ENCODE measurements at regions not wholly inside any gene's neighbourhood (a gene's known extent, or its start where the extent isn't known, plus 50 kb on each side); places are given as distances from the start of the nearest gene placed in this dataset.
A peak's percentile ranks its signal among the peaks of the same experiment; 100 is the strongest.
"Not testable (repeated sequence)": the region's sequence is repeated elsewhere in the genome, so short reads cannot be mapped to it uniquely, and the experiment has no call there.

DNA sequence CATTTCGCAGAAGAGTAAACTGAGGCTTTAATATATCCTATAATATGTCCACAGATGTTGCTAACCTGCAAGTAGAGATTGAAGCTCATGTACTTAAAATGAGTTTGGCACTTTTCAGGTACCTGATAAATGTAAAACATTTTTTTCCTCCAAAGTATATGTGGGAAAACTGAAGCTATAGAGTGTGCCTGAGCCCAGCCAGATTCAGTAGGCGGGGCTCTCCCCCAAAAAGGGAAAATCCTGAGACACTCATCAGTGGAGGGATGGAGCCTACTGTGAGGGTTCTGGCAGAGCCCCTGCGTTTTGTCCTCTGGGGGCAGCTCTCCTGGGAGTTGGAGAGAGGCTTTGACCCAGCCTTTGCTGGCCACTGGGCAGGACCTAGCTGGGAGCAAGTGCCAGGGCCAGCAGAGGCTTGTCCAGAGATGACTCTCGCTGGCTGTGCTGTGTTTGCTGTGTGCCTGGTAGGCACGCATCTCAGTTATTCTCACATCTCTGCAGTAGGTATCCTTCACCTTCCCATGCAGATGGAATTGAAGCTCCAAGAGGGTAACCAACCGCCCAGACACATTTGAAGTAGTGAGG lies 81.1 kb upstream of the SPRY4 start:
- no peak for DNase-seq (ENCODE audit: low read depth)

DNA sequence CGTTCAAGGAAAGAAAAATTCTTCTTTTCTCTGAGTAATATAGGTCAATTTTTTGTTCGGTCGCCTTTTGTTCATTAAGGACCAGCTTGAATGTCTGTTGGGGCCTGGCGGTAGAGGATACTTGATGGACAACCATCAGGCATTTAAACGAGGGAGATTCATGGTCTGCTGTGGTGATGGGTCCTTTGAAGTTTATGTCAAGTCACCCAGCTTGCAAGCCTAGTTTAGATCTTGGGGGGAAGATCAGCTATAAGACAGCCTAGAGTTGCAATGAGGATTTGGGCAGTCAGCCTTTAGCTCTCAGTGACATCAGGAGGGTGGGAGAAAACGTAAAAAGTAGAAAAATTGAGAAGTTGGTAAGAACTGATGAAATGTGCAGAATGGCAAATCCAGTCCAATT lies 80.2 kb upstream of the SPRY4 start:
- DNase-seq (ENCODE audit: low read depth) = no peak

DNA sequence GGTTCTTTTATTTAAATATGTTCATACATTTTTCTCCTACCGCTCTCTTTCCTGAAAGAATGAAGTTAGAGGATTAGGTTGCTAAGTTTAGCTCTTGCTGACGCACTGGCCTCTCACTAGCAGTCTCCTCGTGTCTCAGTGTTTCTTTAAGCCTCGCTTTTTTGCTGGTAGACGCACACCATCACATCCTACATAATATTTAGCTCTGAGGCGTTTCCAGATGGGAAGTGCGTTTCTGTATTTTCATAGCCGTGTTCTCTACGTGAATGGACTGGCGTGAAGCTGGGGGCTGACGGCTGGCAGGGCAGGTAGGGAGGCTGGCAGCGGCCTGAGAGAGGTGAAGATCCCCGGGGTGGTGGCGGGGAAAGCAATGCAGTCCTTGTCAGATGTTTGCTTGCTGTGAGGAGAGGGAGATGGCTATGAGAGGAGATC lies 79.2 kb upstream of the SPRY4 start:
- DNase-seq (ENCODE audit: low read depth) = no peak

DNA sequence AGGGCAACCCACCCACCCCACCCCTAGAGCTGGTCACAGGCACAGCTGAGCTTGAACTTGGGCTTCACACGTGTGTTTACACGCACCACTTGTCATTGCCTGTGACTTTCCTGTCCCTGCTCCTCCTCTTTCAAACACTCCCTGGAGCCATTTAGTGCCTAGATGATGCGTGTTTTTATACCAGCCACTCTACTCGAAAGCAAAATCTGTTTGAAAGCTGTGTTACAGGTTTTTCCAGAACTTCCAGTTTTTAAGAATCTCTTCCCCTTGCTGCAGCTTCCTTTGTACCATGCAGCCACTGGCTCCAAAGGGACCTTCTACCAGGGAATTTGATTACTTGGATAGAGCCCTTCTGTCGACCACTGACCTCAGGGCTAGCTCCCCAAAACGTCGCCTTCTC lies 78.8 kb upstream of the SPRY4 start:
- no peak for DNase-seq (ENCODE audit: low read depth)

DNA sequence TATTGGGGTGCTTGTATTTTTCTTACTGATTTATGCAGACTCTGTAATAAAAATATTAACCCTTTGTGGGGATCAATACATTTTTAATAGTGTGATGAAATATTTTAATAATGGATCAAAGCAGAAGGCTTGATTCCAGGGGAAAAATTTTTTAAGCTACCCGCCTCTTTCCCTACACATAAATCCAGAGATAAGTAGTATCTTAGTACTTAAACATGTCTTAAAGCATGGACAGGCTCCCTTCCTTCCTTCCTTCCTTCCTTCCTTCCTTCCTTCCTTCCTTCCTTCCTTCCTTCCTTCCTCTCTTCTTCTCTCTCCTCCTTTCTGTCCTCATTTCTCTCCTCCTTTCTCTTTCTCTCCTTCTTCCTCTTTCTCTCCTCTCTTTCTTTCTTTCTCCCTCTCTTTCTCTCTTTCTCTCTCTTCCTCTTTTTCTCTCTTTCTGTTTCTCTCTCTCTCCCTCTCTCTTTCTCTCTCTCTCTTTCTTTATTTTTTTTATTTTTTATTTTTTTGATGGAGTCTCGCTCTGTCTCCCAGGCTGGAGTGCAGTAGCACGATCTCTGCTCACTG lies 78.0 kb upstream of the SPRY4 start:
- no peak for DNase-seq (ENCODE audit: low read depth)

DNA sequence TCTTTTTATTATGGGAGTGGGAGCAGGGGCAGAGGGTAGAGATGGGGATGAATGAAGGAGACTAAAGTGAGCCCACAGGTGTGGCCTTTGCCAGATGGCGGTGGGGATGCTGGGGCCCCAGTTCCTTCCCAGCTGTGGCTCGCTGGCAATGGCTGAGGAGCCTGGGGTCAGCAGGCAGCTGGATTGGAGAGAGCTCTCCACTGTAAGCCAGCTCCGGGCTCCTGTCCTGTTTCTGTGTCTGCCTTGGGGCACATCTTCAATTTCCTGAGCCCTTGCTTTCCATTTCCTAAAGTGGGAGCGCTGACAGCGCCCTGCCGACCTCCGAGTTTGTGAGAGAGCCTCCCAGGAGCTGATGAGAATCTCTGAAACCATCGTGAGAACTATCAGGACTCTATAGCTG lies 75.6 kb upstream of the SPRY4 start:
- DNase-seq (ENCODE audit: low read depth) = no peak

DNA sequence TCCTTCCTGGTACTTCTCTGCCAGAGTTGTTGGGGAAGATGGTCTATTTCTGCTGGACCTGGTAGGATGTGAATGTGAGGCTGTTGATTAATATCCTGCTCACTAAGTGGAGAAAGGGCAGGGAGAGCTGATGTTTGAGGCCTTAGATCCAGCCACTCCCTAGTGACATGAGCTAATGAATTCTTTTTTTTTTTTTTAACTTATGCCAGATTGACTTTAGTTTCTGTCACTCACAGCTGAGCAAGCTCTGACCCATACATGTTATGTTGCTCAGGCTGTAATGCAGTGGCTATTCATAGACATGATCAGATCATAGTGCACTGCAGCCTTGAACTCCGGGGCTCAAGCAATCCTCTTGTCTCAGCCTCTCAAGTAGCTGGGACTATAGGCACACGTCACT lies 75.1 kb upstream of the SPRY4 start:
- DNase-seq (ENCODE audit: low read depth) = no peak

DNA sequence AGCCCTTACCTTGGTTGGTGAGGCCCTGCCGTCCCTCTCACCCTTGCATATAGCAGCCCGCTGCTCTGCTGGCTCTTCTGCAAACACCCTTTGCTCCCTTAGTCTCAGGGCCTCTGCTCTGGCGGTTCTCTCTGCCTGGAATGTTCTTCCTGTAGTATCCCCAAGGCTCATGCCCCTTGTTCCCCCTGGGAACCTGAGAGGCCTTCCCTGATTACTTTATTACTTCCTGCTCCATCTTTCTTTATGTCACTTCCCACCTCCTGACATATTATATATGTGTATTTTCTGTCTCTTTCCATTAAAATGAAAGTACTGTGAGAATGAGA lies 73.9 kb upstream of the SPRY4 start:
- DNase-seq (ENCODE audit: low read depth) = no peak

DNA sequence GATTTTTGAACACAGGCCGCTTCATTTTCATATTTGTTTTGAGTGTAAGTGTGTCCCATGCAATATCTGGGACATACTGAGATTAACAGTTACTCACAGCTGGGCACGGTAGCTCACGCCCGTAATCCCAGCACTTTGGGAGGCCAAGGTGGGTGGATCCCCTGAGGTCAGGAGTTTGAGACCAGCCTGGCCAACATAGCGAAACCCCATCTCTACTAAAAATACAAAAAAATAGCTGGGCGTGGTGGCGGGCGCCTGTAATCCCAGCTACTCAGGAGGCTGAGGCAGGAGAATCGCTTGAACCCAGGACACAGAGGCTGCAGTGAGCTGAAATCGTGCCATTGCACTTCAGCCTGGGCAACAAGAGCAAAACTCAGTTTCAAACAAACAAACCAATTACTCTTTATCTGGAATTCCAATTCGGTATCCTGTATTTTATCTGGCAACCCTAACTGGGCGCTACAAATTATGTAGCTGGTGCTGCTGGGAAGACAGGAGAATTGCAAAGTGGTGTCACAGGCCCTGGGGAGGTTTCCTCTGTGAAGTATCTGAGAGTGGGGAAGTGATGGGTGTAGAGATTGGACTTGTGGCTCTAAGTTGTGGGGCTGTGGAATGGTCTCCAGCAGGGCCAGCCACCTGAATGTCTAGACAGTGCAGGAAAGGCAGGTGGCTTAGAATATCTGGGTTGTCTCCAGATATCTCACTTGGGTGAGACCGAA lies 73.3 kb upstream of the SPRY4 start:
- not testable (repeated sequence) for DNase-seq (ENCODE audit: low read depth)

DNA sequence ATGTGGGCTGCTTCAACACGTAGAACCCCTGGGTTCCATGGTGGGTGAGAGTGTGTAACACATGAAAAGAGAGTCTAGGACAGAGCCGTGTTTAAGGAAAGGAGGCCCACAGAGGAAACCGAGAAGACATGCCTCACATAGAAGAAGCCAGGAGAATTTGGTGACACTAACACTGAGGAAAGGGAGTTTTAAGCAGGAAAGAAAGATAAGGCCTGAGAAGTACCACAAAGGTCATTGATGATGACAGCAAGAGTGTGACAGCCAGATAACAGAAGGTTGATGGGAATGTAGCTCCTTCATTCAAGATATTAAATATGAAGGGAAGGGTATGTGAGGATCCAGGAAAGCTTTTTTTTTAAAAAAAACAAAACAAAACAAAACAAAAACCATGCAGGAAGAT lies 72.4 kb upstream of the SPRY4 start:
- DNase-seq (ENCODE audit: low read depth) = no peak

DNA sequence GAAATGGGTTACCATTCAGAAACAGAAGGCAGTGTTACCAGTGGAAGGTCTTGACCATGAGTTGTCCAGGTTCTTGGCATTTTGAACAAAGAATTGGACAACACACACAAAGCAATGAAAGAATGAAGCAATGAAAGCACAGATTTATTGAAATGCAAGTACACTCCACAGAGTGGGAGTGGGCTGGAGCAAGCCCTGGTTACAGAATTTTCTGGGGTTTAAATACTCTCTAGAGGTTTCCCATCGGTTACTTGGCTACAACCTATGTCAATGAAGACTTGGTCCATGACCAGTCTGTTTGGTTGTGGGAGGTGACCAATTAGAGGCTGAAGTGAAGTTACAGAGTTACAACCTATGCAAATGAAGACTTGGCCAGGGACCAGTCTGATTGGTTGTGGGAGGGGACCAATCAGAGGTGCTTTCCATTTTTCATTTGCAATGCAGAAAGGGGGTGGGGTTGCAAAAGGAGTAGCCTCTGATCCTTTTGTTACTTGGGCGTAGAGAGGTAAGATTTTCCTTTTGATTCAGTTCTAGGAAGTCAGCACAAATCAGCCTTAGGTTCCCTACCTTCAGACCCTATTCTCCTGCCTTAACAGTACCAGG lies 71.7 kb upstream of the SPRY4 start:
- no peak for DNase-seq (ENCODE audit: low read depth)

DNA sequence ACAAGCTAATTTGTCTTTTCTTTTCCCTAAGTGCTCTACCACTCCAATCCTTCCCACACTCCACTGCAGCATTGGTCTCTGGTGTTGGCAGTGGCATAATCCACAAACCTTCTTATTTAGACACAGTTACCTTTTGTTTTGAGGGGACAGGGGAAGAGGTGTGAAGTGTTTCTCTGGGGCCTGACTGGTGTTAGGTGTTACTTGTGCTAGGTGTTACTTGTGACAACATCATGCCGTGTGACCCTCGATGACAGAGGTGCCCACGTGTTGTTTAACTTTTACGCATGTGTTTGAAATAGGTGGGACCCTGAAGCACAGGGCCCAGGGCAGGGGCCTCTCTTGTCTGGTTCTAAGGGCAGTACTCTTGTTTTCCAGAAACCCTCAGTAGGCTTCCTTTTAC lies 70.5 kb upstream of the SPRY4 start:
- no peak for DNase-seq (ENCODE audit: low read depth)

DNA sequence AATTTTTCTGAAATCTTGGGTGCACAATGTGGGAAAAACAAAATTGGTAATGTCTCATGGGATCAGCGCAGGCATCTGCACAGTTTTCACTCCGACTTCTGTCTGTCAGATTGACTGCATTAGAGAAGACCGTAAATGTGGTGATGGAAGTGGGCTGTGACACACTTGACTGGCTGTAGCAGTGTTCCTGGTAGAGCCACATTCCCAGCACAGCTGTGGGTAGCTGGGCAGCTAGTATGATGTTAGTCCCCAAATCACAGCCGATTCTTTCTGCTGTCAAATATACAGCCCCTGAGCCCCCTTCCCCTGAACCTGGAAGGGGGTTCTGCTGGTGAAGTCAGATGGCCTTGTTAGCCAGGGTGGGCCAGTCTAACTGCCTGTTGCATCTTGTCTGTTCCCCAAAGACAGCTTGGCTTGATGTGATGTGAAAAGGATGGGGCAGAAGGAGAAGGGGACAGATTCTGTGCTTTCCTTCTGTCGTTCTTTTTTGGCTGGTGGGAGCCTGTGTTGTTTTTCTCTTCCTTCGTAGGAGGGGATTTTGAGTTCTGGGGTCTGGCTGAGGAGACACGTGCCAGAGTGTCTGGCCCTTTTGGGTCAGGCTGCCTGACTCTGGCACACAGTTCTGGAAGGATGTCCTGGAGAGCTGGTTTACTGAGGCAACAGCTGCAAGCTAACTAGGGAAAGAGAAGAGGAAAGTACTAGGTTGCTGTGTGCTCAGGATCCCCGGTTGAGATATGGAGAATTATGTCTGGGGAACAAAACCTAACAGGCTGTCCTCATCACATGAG lies 66.4 kb upstream of the SPRY4 start:
- DNase-seq (ENCODE audit: low read depth) = no peak

DNA sequence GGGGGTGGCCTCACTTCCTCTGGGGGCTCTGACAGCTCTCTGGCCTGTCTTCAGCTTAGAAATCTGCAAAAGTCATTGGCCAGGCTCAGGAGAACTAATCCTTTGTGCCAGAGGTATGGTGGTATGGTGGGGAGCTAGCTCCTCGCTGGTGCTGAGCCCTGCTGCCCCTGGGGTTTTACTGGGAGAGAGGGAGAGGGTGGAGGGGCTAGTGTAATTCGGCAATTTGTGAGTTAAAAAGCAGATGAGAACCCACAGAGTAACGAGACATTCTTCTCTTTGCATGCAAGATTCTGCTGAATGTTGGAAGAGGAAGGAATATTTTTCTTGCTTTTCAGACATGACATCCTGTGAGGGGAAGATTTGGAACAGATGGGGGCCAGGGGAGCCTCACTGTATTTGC lies 65.5 kb upstream of the SPRY4 start:
- DNase-seq (ENCODE audit: low read depth) = no peak

DNA sequence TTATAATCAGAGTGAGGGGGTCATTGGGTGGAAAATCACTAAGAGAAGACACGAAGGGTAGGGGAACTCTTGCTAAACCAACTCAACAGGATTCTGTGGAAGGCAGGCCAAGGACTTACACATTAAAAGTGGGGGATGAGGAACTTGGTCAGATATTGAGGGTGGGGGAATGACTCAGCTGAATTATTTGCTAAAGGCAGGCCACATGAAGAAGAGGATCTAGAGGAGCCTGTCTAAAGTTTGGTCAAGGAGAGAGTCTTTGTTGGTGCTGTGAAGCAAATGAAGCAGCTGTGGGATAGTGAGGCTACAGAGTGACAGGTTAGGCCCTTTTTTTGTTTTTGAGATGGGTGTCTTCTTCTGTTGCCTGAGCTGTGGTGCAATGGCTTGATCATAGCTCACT lies 63.9 kb upstream of the SPRY4 start:
- no peak for DNase-seq (ENCODE audit: low read depth)

DNA sequence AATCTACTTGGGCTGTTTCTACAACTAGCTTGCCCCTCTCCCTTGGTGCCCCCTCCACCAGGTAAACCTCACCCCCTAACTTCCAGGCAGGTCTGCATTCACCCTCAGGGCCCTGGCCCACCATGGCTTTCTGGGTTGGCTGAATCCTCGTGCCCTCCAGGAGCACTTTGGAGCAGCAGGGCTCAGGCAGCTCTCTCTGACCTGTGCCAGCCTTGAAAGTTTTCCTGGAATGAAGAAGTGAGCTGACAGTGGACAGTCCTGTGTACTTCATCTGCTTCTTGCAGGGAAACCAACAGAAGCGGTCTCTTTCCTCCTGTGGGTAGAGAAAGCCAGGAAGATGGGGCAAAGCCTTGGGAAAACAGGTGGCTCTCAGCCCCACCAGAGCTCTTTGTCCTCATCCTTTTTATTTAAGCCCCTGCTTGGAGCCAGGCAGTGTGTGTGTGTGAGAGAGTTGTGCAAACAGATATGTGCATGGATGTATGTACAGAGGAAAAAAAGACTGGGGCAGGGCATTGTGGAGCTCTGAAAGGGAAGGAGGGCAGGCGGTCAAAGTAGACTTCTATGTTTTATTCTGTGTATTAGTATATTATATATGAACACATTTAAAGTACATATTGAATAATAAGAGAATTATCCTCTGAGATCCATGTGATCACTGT lies 62.3 kb upstream of the SPRY4 start:
- no peak for DNase-seq (ENCODE audit: low read depth)

DNA sequence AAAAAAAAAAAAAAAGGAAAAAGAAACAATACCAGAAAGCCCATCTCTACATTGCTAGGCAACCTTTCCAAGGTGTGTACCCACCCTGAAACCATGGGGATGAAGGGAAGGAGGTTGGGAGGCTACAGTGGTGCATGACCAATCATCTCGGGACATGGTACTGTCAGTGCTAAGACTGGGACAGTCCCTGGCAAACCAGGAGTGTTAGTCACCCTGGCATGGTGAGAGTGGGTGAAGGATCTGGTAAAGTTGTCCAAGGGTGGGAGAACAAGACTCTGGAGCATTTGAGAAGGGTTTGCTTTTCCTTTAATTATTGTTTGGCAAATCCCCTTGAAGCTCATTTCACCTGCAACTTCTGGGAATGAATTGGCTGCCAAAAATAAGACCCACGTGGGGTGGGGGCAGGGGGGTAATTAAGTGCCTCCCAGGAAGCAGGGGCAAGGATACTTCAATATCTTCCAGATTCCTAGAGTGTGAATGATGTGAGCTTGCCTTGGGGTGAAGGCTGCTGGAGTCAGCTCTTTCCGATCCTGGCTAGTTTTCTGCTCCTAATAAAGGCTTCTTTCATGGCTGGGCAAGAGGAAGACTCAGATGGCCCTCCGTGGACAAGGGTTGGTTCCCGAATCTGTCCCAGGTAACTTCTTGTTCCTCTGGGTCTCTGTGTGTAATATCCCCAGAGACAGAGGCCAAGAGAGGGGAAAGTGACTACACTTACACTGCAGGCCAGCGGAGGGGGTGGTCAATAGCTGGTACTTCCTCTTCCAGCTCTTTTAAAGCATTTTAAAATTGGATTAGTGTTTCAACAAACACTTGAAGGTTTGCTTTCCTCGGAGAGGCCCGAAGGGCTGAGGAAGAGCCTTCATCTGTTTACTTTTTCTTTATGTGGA lies 61.6 kb upstream of the SPRY4 start:
- no peak for DNase-seq (ENCODE audit: low read depth)

DNA sequence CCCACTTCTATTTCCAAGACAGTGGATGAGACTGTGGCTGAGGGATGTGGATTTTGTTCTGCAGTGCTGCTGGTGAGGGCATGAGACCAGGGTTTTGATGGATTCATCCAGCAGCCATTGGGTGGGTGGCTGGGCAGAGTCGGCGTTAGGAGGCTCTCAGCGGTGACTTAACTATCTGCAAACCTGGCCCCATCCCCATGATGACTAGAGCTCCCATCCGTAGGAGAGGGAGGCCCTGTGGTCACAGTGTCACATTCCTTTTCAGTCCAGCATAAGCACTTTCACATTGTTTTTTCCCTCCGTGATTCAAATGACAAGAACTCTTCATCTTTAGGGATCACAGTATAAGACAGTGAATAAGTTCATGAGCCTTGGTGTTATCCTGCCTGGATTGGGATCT lies 60.4 kb upstream of the SPRY4 start:
- peak; percentile 70 for DNase-seq (ENCODE audit: low read depth)

DNA sequence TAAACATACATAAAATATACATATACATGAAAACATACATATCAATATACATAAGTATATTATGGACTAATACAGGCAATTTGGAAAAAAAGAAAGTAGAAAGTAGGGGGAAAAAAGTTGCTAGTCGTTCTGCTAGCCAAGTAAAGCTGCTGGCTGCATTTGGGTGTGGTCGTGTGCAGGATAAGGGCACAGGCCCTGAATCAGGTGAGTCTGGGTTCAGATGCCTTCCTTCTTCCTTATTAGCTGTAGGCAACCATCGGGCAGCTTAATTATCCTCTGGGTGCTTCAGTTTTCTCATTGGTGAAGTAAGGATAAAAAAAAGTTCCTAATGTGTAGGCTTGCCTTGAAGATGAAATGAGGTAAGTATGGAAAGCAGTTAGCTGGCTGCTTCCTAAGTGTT lies 59.2 kb upstream of the SPRY4 start:
- DNase-seq (ENCODE audit: low read depth) = no peak

DNA sequence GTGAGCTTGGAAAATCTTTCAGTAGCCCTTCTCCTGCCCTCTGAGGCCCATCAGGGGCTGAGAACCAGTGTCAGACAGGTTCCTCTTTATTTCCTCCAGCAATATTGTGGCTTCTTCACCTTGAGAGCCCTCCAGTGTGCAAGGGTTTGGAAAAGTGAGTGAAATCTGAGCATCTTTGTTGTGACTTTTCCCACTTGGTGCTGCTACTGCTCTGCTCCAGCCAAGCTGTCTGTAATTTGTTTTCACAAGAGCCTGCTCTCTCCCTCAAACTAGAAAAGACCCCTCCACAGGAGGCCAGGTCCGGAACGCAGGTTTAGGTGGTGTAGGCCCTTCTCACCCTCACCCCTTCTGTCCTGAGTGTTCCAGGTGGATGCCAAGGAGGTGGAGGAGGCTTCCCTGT lies 57.4 kb upstream of the SPRY4 start:
- DNase-seq (ENCODE audit: low read depth) = no peak

Measured in RPMI7951 (cell line).